Tibial nerve (tissue), 4 donors: ENCODE measurements at regions not wholly inside any gene's neighbourhood (a gene's known extent, or its start where the extent isn't known, plus 50 kb on each side); places are given as distances from the start of the nearest gene placed in this dataset.
"Not testable (repeated sequence)": the region's sequence is repeated elsewhere in the genome, so short reads cannot be mapped to it uniquely, and the experiment has no call there.

Source experiments
- DNase-seq, 2 donors: peaks; one replicate each; pipeline ENCODE4 v3.0.0-alpha.2; 2019; ENCODE audit warnings: low spot score in 2 of 2
- H3K27ac ChIP-seq, 4 donors: fragments of 200-600 bp; sonication (generic) in 3 of 4; one replicate each; pipeline ENCODE4 v1.5.1; 2017 to 2019; ENCODE audit warnings: mild to moderate bottlenecking in 1 of 4
- H3K27me3 ChIP-seq, 2 donors: fragments of 200-600 bp; sonication (generic) in 1 of 2; one replicate each; pipeline versions ENCODE4 v1.5.1 to v1.6.0; 2017 to 2019
- H3K36me3 ChIP-seq, 3 donors: fragments of 200-600 bp; sonication (generic); one replicate each; pipeline ENCODE4 v1.5.1; 2018 to 2019
- H3K4me1 ChIP-seq, 4 donors: fragments of 200-600 bp; sonication (generic) in 3 of 4; one replicate each; pipeline ENCODE4 v1.5.1; 2017 to 2019
- H3K4me3 ChIP-seq, 4 donors: fragments of 200-600 bp; sonication (generic) in 3 of 4; one replicate each; pipeline ENCODE4 v1.5.1; 2017 to 2019; ENCODE audit warnings: mild to moderate bottlenecking in 1 of 4, moderate library complexity in 1 of 4
- H3K9me3 ChIP-seq, 4 donors: fragments of 200-600 bp; sonication (generic) in 3 of 4; one replicate each; pipeline ENCODE4 v1.5.1; 2017 to 2019
- EP300 ChIP-seq, 2 donors: sonication (generic); formaldehyde crosslinking; IDR thresholded peaks; one replicate each; pipeline ENCODE4 v1.6.1; 2017; ENCODE audit warnings: antibody characterized with exemption in 2 of 2, mild to moderate bottlenecking in 1 of 2
- POLR2A ChIP-seq, 2 donors: fragments of 450-650 bp; IDR thresholded peaks; one replicate each; pipeline ENCODE4 v1.6.1; 2017; ENCODE audit warnings: antibody characterized with exemption in 2 of 2, mild to moderate bottlenecking in 2 of 2, moderate library complexity in 2 of 2
- WGBS, 2 donors: methylation state at CpG; one replicate each; pipeline ENCODE4 v1.1.5; 2018; 5-methylcytosine and 5-hydroxymethylcytosine counted together
- TF ChIP-seq, protein P1 (sequence below), 5 experiments: fragments of 200-600 bp in 3 of 5; fragments of 450-650 bp in 2 of 5; sonication (generic) in 3 of 5; IDR thresholded peaks; one replicate each; pipeline ENCODE4 v1.5.1; 2016 to 2019; ENCODE audit warnings: antibody characterized with exemption in 5 of 5, mild to moderate bottlenecking in 3 of 5, moderate library complexity in 2 of 5

DNA sequence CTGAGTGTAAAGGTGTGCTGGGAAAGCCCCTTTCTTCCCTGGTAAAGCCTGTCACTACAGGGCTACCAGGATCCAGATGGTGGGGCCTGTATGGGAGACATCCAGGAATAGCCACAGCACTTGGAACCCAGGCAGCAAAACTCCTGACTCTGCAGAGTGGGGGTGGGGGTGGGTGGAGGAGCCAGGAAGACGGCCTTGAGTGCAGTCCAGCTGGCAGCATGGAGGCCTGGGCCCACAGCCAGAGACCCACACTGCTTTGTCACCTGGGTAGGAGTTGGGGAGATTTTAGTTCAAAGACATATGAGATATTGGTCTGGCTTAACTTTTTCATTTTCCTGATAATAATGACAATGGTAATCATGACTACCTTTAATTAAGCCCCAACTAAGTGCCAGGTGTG lies 116.7 kb upstream of the MRPS22 start:
- TF ChIP-seq, protein P1, sequence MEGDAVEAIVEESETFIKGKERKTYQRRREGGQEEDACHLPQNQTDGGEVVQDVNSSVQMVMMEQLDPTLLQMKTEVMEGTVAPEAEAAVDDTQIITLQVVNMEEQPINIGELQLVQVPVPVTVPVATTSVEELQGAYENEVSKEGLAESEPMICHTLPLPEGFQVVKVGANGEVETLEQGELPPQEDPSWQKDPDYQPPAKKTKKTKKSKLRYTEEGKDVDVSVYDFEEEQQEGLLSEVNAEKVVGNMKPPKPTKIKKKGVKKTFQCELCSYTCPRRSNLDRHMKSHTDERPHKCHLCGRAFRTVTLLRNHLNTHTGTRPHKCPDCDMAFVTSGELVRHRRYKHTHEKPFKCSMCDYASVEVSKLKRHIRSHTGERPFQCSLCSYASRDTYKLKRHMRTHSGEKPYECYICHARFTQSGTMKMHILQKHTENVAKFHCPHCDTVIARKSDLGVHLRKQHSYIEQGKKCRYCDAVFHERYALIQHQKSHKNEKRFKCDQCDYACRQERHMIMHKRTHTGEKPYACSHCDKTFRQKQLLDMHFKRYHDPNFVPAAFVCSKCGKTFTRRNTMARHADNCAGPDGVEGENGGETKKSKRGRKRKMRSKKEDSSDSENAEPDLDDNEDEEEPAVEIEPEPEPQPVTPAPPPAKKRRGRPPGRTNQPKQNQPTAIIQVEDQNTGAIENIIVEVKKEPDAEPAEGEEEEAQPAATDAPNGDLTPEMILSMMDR (IDR thresholded peaks at IDR 0.05), result no peak
- TF ChIP-seq EP300 (IDR thresholded peaks at IDR 0.05) (no peak), POLR2A (IDR thresholded peaks at IDR 0.05) (no peak)
- Histone ChIP-seq H3K27ac (no peak overlapping the region), H3K4me3 (no peak overlapping the region), H3K36me3 (no peaks in the 10 kb centered on the region), H3K4me1 (peaks cover 0 to 4% (median 0%) of the 10 kb centered on the region in 4 donors), H3K9me3 (no peaks in the 10 kb centered on the region), H3K27me3 (no peaks in the 10 kb centered on the region)
- no peak for DNase-seq
- WGBS, 2 donors, result 45 to 68% methylated on average over 1 of the region's 1 CpG

DNA sequence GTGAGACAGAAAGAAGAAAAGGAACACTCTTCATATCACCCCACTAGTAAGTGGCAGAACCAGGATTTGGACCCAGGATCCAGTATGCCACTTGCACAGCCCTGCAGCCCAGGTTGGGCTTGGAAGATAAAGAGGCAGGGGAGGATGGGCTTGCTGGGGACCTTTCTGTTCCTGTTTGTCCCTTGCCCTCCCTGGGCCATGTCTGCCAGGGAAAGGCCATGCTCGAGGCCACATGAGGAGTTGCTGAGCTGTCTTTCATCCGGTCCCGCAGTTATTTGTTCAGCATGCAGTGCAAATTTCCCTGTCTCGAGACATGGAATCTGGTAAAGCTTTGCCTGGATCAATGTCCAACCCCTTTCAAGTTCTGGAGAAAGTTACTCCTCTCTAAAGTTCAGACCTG lies 116.0 kb upstream of the MRPS22 start:
- Histone ChIP-seq H3K27ac (no peak overlapping the region), H3K4me3 (no peak overlapping the region), H3K4me1 (peaks cover 0 to 4% (median 0%) of the 10 kb centered on the region in 4 donors), H3K27me3 (no peaks in the 10 kb centered on the region), H3K36me3 (no peaks in the 10 kb centered on the region), H3K9me3 (no peaks in the 10 kb centered on the region)
- TF ChIP-seq EP300 (IDR thresholded peaks at IDR 0.05) (no peak), POLR2A (IDR thresholded peaks at IDR 0.05) (no peak)
- TF ChIP-seq, protein P1 (IDR thresholded peaks at IDR 0.05), result no peak
- 37 to 44% methylated on average over 3 to 4 of the region's 4 CpGs for WGBS, 2 donors
- no peak for DNase-seq

DNA sequence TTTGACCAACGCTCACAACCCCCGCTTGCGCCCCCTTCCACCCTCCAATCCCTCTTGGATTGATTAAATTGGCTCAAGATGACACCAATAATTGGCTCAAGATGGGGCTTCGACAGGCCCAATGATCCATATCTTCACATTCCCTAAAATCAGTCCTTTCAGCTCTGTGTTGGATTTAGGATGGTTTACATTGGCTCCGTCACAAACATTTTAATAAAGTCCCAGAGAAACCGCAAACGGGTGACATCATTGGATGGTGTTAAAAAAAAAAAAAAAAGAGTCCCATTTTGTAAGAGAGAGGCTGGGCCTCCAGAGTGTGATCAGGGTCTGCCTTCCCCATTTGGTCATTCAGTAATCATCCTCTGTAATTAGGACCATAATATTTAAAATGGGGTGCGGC lies 113.4 kb upstream of the MRPS22 start:
- Histone ChIP-seq H3K4me3 (no peak overlapping the region), H3K27me3 (no peaks in the 10 kb centered on the region), H3K36me3 (no peaks in the 10 kb centered on the region), H3K4me1 (peaks cover 0 to 4% (median 0%) of the 10 kb centered on the region in 4 donors), H3K9me3 (no peaks in the 10 kb centered on the region), H3K27ac (no peak overlapping the region)
- DNase-seq, result no peak
- WGBS, 2 donors, result 71 to 81% methylated on average over 8 of the region's 8 CpGs
- TF ChIP-seq, protein P1 (IDR thresholded peaks at IDR 0.05), result no peak
- TF ChIP-seq EP300 (IDR thresholded peaks at IDR 0.05), result no peak
- TF ChIP-seq POLR2A (IDR thresholded peaks at IDR 0.05), result no peak

DNA sequence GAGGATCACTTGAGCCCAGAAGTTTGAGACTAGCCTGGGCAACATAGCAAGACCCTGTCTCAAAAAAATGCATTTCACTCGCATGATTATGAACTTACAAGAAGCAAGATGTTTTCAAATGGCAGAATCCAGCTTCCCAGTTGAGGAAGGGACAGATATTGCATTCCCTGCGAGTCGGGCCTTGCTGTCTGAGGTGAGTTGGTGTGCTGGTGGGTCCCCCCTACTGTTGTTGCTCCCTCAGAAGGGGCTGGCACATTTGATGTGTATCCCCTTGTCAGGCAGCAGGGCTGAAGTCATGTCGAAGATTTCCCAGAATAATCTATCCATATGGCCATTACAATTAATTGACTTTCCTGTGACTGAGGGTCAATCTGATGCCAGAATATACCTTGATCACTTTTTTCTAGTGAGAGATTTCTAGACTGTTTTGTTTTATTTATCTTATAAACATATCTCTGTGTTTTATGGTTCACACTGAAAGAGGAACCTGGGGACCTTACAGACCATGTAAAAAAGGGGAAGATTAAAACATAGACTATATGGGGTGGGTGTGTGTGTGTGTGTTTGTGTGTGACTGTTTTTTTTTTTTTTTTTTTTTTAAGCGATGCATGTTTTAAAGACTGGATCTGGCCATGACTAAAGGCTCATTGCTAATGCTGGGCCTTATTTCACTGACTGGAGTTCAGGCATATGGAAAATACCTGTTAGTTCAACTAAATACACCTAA lies 112.1 kb upstream of the MRPS22 start:
- no peaks in the 10 kb centered on the region for H3K27me3 ChIP-seq
- no peak for TF ChIP-seq POLR2A (IDR thresholded peaks at IDR 0.05)
- TF ChIP-seq, protein P1 (IDR thresholded peaks at IDR 0.05), result no peak
- no peak for TF ChIP-seq EP300 (IDR thresholded peaks at IDR 0.05)
- WGBS, 2 donors, result 80 to 84% methylated on average over 5 of the region's 5 CpGs
- no peak overlapping the region for H3K27ac ChIP-seq
- no peaks in the 10 kb centered on the region for H3K36me3 ChIP-seq
- H3K4me3 ChIP-seq, result no peak overlapping the region
- no peak for DNase-seq
- peaks cover 0 to 4% (median 0%) of the 10 kb centered on the region in 4 donors for H3K4me1 ChIP-seq
- H3K9me3 ChIP-seq, result no peaks in the 10 kb centered on the region

DNA sequence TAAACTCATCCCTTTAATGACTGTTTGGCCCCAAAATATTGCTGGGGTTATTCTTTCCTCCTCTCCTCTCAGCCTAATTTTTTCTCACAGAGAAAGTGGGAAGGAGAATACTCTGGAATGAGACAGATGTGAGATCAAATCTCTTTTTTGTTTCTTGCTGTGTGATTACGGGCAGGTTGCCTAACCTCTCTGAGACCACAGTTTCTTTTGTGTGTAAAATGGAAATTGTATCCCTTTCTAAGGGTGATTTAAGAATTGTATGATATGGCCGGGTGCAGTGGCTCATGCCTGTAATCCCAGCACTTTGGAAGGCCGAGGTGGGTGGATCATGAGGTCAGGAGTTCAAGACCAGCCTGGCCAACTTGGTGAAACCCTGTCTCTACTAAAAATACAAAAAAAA lies 111.5 kb upstream of the MRPS22 start:
- not testable (repeated sequence) for H3K27me3 ChIP-seq, H3K36me3 ChIP-seq, H3K4me1 ChIP-seq, H3K9me3 ChIP-seq, H3K27ac ChIP-seq, H3K4me3 ChIP-seq, DNase-seq
- WGBS, 2 donors, result 90 to 92% methylated on average over 3 of the region's 3 CpGs
